K562 (cell line): ENCODE measurements at regions not wholly inside any gene's neighbourhood (a gene's known extent, or its start where the extent isn't known, plus 50 kb on each side); places are given as distances from the start of the nearest gene placed in this dataset.

Experiments
- POLR2AphosphoS5 ChIP-seq: IDR thresholded peaks from 2 replicates; pipeline ENCODE4 v1.6.1; 2011; ENCODE audit warnings: mild to moderate bottlenecking, low read depth, low read length, moderate library complexity; ENCODE audit not compliant: control insufficient read depth, insufficient read depth
- ZNF354B ChIP-seq: fragments of 250-450 bp; sonication (Bioruptor Pico); IDR thresholded peaks from 2 replicates; pipeline ENCODE4 v1.4.0; 2020

DNA sequence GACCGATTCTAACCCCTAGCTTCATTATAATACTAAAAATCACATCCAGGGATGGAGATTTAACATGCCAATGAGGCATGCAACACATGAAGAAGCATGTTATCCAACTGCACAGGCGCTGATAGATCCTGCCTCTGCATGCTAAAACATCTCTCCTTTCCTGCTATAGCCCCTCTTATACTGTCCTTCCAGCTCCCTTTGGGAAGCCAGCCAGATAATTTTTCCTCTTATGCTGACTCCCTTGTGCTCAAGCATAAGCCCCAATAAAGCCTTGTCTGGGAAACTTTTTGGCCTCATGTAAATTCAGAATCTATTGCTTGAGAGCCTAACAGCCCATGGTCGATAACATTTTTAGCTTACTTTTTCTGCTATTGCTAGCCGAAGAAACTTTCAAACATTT, 404.3 kb downstream of the EPM2A start:
- TF ChIP-seq ZNF354B = no peak
- no peak for TF ChIP-seq POLR2AphosphoS5
